ENCODE measurements at regions not wholly inside any gene's neighbourhood (a gene's known extent, or its start where the extent isn't known, plus 50 kb on each side); places are given as distances from the start of the nearest gene placed in this dataset. TPM values are rescaled to one million over a fixed set of nuclear protein-coding genes. Genes with fewer than 3 reads are reported as not detected.

Small RNAs in the stretch of these regions (small RNA-seq; reads per million reads assigned to genes)
- gene UBL5P3 (ENCODE audit: low replicate concordance): not detected
